ENCODE measurements at regions not wholly inside any gene's neighbourhood (a gene's known extent, or its start where the extent isn't known, plus 50 kb on each side); places are given as distances from the start of the nearest gene placed in this dataset.

GRCh38 chr4:89640620-89641366, 196.2 kb downstream of the SNCA start:
- Histone ChIP-seq H3K4me1 (replicated peaks) (no peaks in the 10 kb centered on the region), H3K27ac (no peak overlapping the region), H3K27me3 (replicated peaks; ENCODE audit: insufficient read depth) (no peaks in the 10 kb centered on the region), H3K36me3 (no peaks in the 10 kb centered on the region), H3K9me3 (no peaks in the 10 kb centered on the region), H3K4me3 (no peak overlapping the region)
- intact Hi-C loops (cut with DNase I): no loop called here
- WGBS: 45% methylated on average over 17 of the region's 17 CpGs
- no peak for DNase-seq (ENCODE audit: low spot score)
- TF ChIP-seq POLR2AphosphoS5 (IDR thresholded peaks at IDR 0.05): no peak
- no peak for TF ChIP-seq CTCF (IDR thresholded peaks at IDR 0.05)
- TF ChIP-seq POLR2A (IDR thresholded peaks at IDR 0.05): no peak

- TF ChIP-seq CTCF (IDR thresholded peaks at IDR 0.05) (no peak), POLR2AphosphoS5 (IDR thresholded peaks at IDR 0.05) (no peak), POLR2A (IDR thresholded peaks at IDR 0.05) (no peak)
- WGBS: 88% methylated on average over 2 of the region's 2 CpGs
- no peaks in the 10 kb centered on the region for H3K27me3 ChIP-seq (replicated peaks; ENCODE audit: insufficient read depth)
- intact Hi-C loops (cut with DNase I): no loop called here
- H3K36me3 ChIP-seq: no peaks in the 10 kb centered on the region
- no peaks in the 10 kb centered on the region for H3K4me1 ChIP-seq (replicated peaks)
- H3K9me3 ChIP-seq: no peaks in the 10 kb centered on the region
- no peak overlapping the region for H3K27ac ChIP-seq
- no peak for DNase-seq (ENCODE audit: low spot score)
- no peak overlapping the region for H3K4me3 ChIP-seq
These were observed 197.6 kb downstream of the SNCA start for GRCh38 chr4:89639395-89639794.

- no peak overlapping the region for H3K27ac ChIP-seq
- TF ChIP-seq POLR2A (IDR thresholded peaks at IDR 0.05) (no peak), POLR2AphosphoS5 (IDR thresholded peaks at IDR 0.05) (no peak), CTCF (IDR thresholded peaks at IDR 0.05) (no peak)
- intact Hi-C loops (cut with DNase I): no loop called here
- WGBS: 74% methylated on average over 1 of the region's 1 CpG
- H3K27me3 ChIP-seq (replicated peaks; ENCODE audit: insufficient read depth): no peaks in the 10 kb centered on the region
- no peak for DNase-seq (ENCODE audit: low spot score)
- no peak overlapping the region for H3K4me3 ChIP-seq
- no peaks in the 10 kb centered on the region for H3K9me3 ChIP-seq
- H3K36me3 ChIP-seq: no peaks in the 10 kb centered on the region
- no peaks in the 10 kb centered on the region for H3K4me1 ChIP-seq (replicated peaks)
These were observed 211.2 kb downstream of the SNCA start for GRCh38 chr4:89625599-89626293.

GRCh38 chr4:89619206-89619962, 217.6 kb downstream of the SNCA start:
- WGBS: 83% methylated on average over 1 of the region's 1 CpG
- Histone ChIP-seq H3K27me3 (replicated peaks; ENCODE audit: insufficient read depth) (no peaks in the 10 kb centered on the region), H3K36me3 (no peaks in the 10 kb centered on the region), H3K27ac (no peak overlapping the region), H3K9me3 (no peaks in the 10 kb centered on the region), H3K4me3 (no peak overlapping the region), H3K4me1 (replicated peaks) (no peaks in the 10 kb centered on the region)
- intact Hi-C loops (cut with DNase I): no loop called here
- no peak for DNase-seq (ENCODE audit: low spot score)
- TF ChIP-seq CTCF (IDR thresholded peaks at IDR 0.05): no peak
- no peak for TF ChIP-seq POLR2A (IDR thresholded peaks at IDR 0.05)
- no peak for TF ChIP-seq POLR2AphosphoS5 (IDR thresholded peaks at IDR 0.05)

Data from prostate gland (tissue), 2 donors.